ENCODE measurements at regions not wholly inside any gene's neighbourhood (a gene's known extent, or its start where the extent isn't known, plus 50 kb on each side); places are given as distances from the start of the nearest gene placed in this dataset.

DNA sequence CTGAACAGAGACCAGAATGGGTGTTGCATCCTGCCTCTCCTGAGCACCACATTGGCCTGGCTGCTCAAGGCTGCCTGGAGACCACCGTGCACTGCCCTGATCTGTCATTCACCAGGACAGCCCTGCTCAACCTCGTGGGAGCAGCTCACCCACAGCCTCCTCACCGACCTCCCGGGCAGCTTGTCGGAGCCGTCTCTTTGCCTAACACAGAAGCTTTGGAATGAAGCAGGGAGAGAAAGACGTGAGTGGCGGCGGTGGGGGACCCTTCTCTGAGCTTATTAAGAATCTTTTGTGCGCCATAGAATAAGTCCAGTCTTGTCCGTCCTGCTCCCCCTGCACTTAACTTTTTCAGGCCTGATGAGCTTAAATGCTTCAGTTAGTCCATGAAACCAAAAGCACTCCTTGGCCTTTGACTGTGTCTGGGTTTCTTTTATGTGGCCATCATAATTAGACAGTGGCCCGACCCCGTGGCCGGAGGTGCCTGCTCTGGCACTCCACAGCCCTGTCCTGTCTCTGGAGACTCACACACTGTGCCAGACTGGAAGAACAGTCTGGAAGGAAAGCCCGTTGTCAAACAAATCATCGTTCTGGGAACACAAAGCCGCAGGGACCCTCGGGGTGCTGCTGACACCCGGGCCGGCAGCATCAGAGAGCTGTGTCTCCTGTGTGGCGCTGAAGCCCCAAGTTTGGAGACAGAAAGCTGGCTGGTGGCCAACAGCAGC, 192.8 kb downstream of the BCOR start:
- ATAC-seq (no peak), DNase-seq (no peak)
- Mint-ChIP-seq H3K27ac (no peak overlapping the region), H3K36me3 (ENCODE audit: low read depth) (no peaks in the 10 kb centered on the region), H3K9me3 (no peaks in the 10 kb centered on the region), H3K27me3 (no peaks in the 10 kb centered on the region), H3K4me1 (ENCODE audit: low read depth) (peaks cover 18% of the 10 kb centered on the region), H3K4me3 (no peak overlapping the region)
- TF ChIP-seq, protein P1, sequence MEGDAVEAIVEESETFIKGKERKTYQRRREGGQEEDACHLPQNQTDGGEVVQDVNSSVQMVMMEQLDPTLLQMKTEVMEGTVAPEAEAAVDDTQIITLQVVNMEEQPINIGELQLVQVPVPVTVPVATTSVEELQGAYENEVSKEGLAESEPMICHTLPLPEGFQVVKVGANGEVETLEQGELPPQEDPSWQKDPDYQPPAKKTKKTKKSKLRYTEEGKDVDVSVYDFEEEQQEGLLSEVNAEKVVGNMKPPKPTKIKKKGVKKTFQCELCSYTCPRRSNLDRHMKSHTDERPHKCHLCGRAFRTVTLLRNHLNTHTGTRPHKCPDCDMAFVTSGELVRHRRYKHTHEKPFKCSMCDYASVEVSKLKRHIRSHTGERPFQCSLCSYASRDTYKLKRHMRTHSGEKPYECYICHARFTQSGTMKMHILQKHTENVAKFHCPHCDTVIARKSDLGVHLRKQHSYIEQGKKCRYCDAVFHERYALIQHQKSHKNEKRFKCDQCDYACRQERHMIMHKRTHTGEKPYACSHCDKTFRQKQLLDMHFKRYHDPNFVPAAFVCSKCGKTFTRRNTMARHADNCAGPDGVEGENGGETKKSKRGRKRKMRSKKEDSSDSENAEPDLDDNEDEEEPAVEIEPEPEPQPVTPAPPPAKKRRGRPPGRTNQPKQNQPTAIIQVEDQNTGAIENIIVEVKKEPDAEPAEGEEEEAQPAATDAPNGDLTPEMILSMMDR (IDR thresholded peaks at IDR 0.05): no peak
- intact Hi-C loops (cut with micrococcal nuclease): no loop called here
- POLR2A ChIA-PET: no interaction called here
- CTCF ChIA-PET: no interaction called here

DNA sequence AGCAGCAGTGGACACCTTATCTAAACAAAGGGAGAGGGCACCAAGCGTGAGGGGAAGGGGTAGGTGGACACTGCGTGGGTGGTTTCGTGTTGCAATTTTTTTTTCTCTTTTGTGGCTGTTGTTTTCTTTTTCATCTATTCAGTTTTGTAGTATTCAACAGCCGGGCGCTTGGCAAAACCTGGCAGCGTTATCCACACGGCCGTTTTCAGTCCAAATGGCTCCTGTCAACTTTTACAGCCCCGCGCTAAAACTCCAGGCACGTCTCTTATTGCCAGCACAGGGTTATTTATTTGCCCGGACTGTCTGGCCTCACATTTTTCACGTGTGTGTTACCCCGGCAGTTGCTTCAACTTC, 192.2 kb downstream of the BCOR start:
- TF ChIP-seq, protein P1 (IDR thresholded peaks at IDR 0.05): no peak
- peaks cover 18% of the 10 kb centered on the region for H3K4me1 Mint-ChIP-seq (ENCODE audit: low read depth)
- ChIA-PET POLR2A (no interaction called here), CTCF (no interaction called here)
- no peak overlapping the region for H3K27ac Mint-ChIP-seq
- H3K27me3 Mint-ChIP-seq: no peaks in the 10 kb centered on the region
- no peaks in the 10 kb centered on the region for H3K9me3 Mint-ChIP-seq
- no peaks in the 10 kb centered on the region for H3K36me3 Mint-ChIP-seq (ENCODE audit: low read depth)
- ATAC-seq (no peak), DNase-seq (no peak)
- intact Hi-C loops (cut with micrococcal nuclease): no loop called here
- H3K4me3 Mint-ChIP-seq: no peak overlapping the region

DNA sequence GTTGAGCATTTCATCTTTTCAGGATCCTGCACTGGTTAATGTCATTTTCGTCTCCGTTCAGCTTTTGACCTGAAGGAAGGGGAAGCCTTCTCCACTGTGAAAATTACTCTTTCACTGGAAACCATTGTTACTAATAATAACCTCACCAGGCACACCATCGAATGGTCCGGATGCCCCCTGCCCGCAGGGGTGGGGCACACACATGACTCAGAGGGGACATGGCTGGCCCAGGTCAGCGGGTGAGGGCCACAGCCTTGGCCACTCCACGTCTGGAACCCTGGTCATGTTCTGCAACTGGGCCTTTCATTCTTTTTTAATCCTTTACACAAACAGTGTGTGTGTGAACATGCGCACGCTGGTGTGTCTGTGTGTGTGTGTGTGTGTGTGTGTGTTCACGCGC, 191.8 kb downstream of the BCOR start:
- H3K27ac Mint-ChIP-seq: no peak overlapping the region
- peaks cover 18% of the 10 kb centered on the region for H3K4me1 Mint-ChIP-seq (ENCODE audit: low read depth)
- intact Hi-C loops (cut with micrococcal nuclease): no loop called here
- ChIA-PET POLR2A (no interaction called here), CTCF (no interaction called here)
- TF ChIP-seq, protein P1 (IDR thresholded peaks at IDR 0.05): no peak
- H3K4me3 Mint-ChIP-seq: no peak overlapping the region
- H3K27me3 Mint-ChIP-seq: no peaks in the 10 kb centered on the region
- H3K36me3 Mint-ChIP-seq (ENCODE audit: low read depth): no peaks in the 10 kb centered on the region
- DNase-seq (no peak), ATAC-seq (no peak)
- H3K9me3 Mint-ChIP-seq: no peaks in the 10 kb centered on the region

DNA sequence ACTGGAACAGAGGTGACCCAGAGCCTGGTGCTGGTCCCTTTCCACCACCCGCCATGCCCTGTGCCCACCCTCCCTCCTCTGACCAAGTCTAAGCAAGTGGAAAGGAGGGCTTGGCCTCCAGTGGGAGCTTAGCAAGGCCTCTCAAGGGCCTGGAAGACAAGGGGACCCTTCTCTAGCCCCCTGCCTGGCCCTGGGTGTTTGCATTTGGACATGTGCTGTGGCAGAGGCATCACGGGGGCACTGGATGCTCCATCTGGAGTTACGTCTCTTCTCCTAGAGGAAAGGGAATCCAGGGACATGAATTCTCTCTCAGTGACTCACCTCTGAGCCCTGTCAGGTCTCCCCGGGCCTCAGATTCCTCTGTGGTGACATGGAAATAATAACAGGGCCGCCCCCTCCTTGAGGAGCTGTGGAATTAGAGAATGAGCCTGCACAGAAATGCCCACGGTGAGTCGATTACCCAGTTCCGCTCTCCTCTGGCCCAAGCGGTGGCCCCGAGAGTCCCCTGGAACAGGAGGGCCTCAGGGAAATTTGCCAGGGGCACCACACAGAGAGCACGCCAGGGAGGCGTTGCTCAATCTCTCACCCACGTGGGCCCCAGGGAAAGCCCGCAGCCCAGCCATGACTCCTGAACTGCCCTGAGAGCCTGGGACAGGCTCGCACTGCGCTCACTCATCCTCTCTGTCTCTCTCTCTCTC, 189.6 kb downstream of the BCOR start:
- CTCF ChIA-PET: no interaction called here
- no peak overlapping the region for H3K27ac Mint-ChIP-seq
- H3K36me3 Mint-ChIP-seq (ENCODE audit: low read depth): no peaks in the 10 kb centered on the region
- intact Hi-C loops (cut with micrococcal nuclease): no loop called here
- DNase-seq (peak; percentile 21), ATAC-seq (no peak)
- H3K9me3 Mint-ChIP-seq: no peaks in the 10 kb centered on the region
- POLR2A ChIA-PET: no interaction called here
- TF ChIP-seq, protein P1 (IDR thresholded peaks at IDR 0.05): no peak
- no peak overlapping the region for H3K4me3 Mint-ChIP-seq
- H3K27me3 Mint-ChIP-seq: no peaks in the 10 kb centered on the region
- H3K4me1 Mint-ChIP-seq (ENCODE audit: low read depth): peaks cover 16% of the 10 kb centered on the region

DNA sequence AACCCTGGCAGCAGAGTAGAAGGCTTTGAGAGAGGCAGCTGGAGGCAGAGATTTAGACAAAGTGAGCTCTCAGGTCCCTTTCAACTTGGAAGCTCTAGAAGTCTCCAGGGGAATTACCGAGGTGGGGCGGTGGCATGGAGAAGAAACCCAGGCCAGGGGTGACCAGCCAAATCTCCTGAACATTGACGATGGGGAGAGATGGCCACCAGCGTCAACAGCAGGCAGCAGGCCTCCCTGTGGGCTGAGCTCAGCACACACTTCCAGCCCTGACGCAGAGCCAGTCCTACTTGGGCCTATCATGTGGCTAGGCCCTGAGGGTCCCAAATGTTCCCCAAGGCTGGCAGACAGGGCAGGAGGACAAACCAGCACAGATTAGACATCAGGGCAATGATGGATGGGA, 187.8 kb downstream of the BCOR start:
- Mint-ChIP-seq H3K4me3 (no peak overlapping the region), H3K9me3 (no peaks in the 10 kb centered on the region), H3K27ac (no peak overlapping the region), H3K4me1 (ENCODE audit: low read depth) (peaks cover 5% of the 10 kb centered on the region), H3K36me3 (ENCODE audit: low read depth) (no peaks in the 10 kb centered on the region), H3K27me3 (no peaks in the 10 kb centered on the region)
- no peak for DNase-seq
- ChIA-PET POLR2A (no interaction called here), CTCF (interaction anchor here (0.5 kb wide), 1 partner anchor 24 kb away, joined by 3 read pairs; no protein-coding TSS in a partner anchor)
- intact Hi-C loops (cut with micrococcal nuclease): no loop called here
- TF ChIP-seq, protein P1 (IDR thresholded peaks at IDR 0.05): no peak
- ATAC-seq: no peak
